ENCODE measurements at regions not wholly inside any gene's neighbourhood (a gene's known extent, or its start where the extent isn't known, plus 50 kb on each side); places are given as distances from the start of the nearest gene placed in this dataset.

- Histone ChIP-seq H3K27me3 (ENCODE audit: insufficient read depth, low read length) (no peaks in the 10 kb centered on the region), H3K4me2 (ENCODE audit: low read length) (no peak overlapping the region), H3K4me3 (replicated peaks in 1 of 2; ENCODE audit: low read depth in 1 of 2, low read length in 2 of 2) (no peak overlapping the region), H3K79me2 (ENCODE audit: insufficient read depth, low read length) (no peaks in the 10 kb centered on the region), H2AFZ (ENCODE audit: low read depth, low read length, poor library complexity, severe bottlenecking) (no peak overlapping the region), H4K20me1 (ENCODE audit: insufficient read depth) (no peaks in the 10 kb centered on the region), H3K27ac (ENCODE audit: low read depth, low read length) (no peak overlapping the region), H3K9me2 (ENCODE audit: insufficient read depth) (no peaks in the 10 kb centered on the region), H3K36me3 (ENCODE audit: control insufficient read depth in 1 of 2, insufficient read depth in 2 of 2, low read length in 2 of 2) (no peaks in the 10 kb centered on the region), H3K4me1 (ENCODE audit: control insufficient read depth in 1 of 2, insufficient read depth in 2 of 2, low read length in 2 of 2) (no peaks in the 10 kb centered on the region), H3K9me3 (ENCODE audit: control insufficient read depth in 1 of 2, insufficient read depth in 1 of 2, low read depth in 1 of 2, low read length in 2 of 2) (no peaks in the 10 kb centered on the region), H3K9ac (ENCODE audit: low read length) (no peak overlapping the region)
- RAD21 ChIA-PET (ENCODE audit: low non-redundant PET in 1 of 2, low total read pairs in 2 of 2, uncharacterized antibody in 2 of 2, unreplicated experiment in 2 of 2), result no interaction called here
- ATAC-seq, result no peak
- BruUV-seq (replicated peaks), result no TSS peak
- CTCF ChIA-PET, result no interaction called here
- POLR2A ChIA-PET, result no interaction called here
- no peak for DNase-seq (ENCODE audit: low read depth, low spot score)
- TF ChIP-seq FOSL1 (IDR thresholded peaks at IDR 0.05; ENCODE audit: low read depth) (no peak), POLR2AphosphoS5 (IDR thresholded peaks at IDR 0.05; ENCODE audit: low read depth, low read length) (no peak), ZFX (IDR thresholded peaks at IDR 0.05) (no peak), CBX3 (IDR thresholded peaks at IDR 0.05; ENCODE audit: low read depth) (no peak), TCF7L2 (IDR thresholded peaks at IDR 0.05; ENCODE audit: borderline replicate concordance, extremely low read depth, insufficient read depth, insufficient read length) (no peak), ZNF274 (IDR thresholded peaks at IDR 0.05; ENCODE audit: low read depth, low read length) (no peak), POLR2A (IDR thresholded peaks at IDR 0.05; ENCODE audit: borderline replicate concordance, extremely low read depth, insufficient read depth, insufficient read length) (no peak), YY1 (IDR thresholded peaks at IDR 0.05; ENCODE audit: extremely low read depth, insufficient replicate concordance, low read depth, low read length) (no peak), SP1 (IDR thresholded peaks at IDR 0.05; ENCODE audit: low read depth) (no peak), SRF (IDR thresholded peaks at IDR 0.05; ENCODE audit: low read depth) (no peak), CTCF (IDR thresholded peaks at IDR 0.05 in 2 of 3, conservative IDR thresholded peaks at IDR 0.05 in 1 of 3; ENCODE audit: borderline replicate concordance in 1 of 3, insufficient read depth in 1 of 3, low read depth in 2 of 3, low read length in 2 of 3) (no peak), JUND (IDR thresholded peaks at IDR 0.05) (no peak)
- intact Hi-C loops (cut with micrococcal nuclease), result no loop called here
Observed at GRCh38 chr7:24216576-24217125, 67.3 kb upstream of the NPY start.
